Sigmoid colon (tissue), 6 donors: ENCODE measurements at regions not wholly inside any gene's neighbourhood (a gene's known extent, or its start where the extent isn't known, plus 50 kb on each side); places are given as distances from the start of the nearest gene placed in this dataset.

Experiments
- DNase-seq: peaks from one replicate; pipeline ENCODE4 v3.0.0-alpha.2; 2019
- H3K27ac ChIP-seq, 4 donors: fragments of 200-600 bp; sonication (generic); one replicate each; pipeline ENCODE4 v1.5.1; 2016 to 2019; ENCODE audit warnings: mild to moderate bottlenecking in 1 of 4
- H3K27me3 ChIP-seq, 3 donors: fragments of 200-600 bp; sonication (generic); one replicate each; pipeline ENCODE4 v1.5.1; 2019; ENCODE audit warnings: mild to moderate bottlenecking in 1 of 3
- H3K36me3 ChIP-seq, 4 donors: fragments of 200-600 bp; sonication (generic); one replicate each; pipeline ENCODE4 v1.5.1; 2016 to 2019
- H3K4me1 ChIP-seq, 4 donors: fragments of 200-600 bp; sonication (generic); one replicate each; pipeline ENCODE4 v1.5.1; 2017 to 2019
- H3K4me3 ChIP-seq, 4 donors: fragments of 200-600 bp; sonication (generic); one replicate each; pipeline ENCODE4 v1.5.1; 2017 to 2019; ENCODE audit warnings: mild to moderate bottlenecking in 2 of 4, moderate library complexity in 1 of 4
- H3K9me3 ChIP-seq, 4 donors: fragments of 200-600 bp in 3 of 4; sonication (generic) in 3 of 4; one replicate each; pipeline versions ENCODE4 v1.5.1 to v1.6.1; 2013 to 2019
- EP300 ChIP-seq, 4 donors: sonication (generic); formaldehyde crosslinking; IDR thresholded peaks; one replicate each; pipeline ENCODE4 v1.6.1; 2017; ENCODE audit warnings: antibody characterized with exemption in 4 of 4
- POLR2A ChIP-seq, 2 donors: fragments of 450-650 bp; IDR thresholded peaks; one replicate each; pipeline ENCODE4 v1.6.1; 2016; ENCODE audit warnings: antibody characterized with exemption in 2 of 2, mild to moderate bottlenecking in 2 of 2, moderate library complexity in 2 of 2
- POLR2AphosphoS5 ChIP-seq, 4 donors: sonication (generic); formaldehyde crosslinking; IDR thresholded peaks; one replicate each; pipeline ENCODE4 v1.6.1; 2017; ENCODE audit warnings: antibody characterized with exemption in 4 of 4
- WGBS, 2 donors: extraction: QIAGEN DNeasy Blood & Tissue Kit; methylation state at CpG; one replicate each; pipeline ENCODE4 v1.1.7; 2013; 5-methylcytosine and 5-hydroxymethylcytosine counted together
- intact Hi-C: fragments of 100-400 bp; cut with DNase I; formaldehyde crosslinking; loops from one replicate; pipeline ENCODE4 v1.15.1; 2023
- TF ChIP-seq, protein P1 (sequence below), 4 experiments: fragments of 450-650 bp in 3 of 4; fragments of 200-600 bp in 1 of 4; IDR thresholded peaks; one replicate each; pipeline ENCODE4 v1.5.1; 2016 to 2019; ENCODE audit warnings: antibody characterized with exemption in 4 of 4, mild to moderate bottlenecking in 3 of 4, moderate library complexity in 2 of 4
- donor health status: healthy with polysubstance abuse.
- donor health status: healthy.

DNA sequence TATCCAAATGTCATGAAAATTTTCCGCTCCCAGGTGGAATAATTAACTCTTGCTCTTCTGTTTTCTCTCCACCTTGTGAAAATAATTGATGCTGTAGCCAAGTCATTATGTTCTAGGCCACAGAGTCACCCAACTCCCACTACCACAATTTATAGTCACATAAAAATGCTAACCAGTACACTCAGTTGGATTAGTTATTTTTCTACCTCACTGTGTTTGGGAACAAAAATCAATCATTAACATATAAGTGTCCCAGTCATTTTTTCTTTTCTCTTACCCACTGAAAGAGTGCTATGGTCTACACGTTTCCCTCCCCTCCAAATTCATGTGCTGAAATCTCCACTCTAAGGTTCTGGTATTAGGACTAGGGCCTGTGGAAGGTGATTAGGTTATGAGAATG is 255.6 kb upstream of the LMCD1 start:
- H3K27ac ChIP-seq: no peak overlapping the region
- WGBS, 2 donors: 54 to 60% methylated on average over 2 of the region's 2 CpGs
- peaks cover 0 to 6% (median 3%) of the 10 kb centered on the region in 4 donors for H3K9me3 ChIP-seq
- H3K4me1 ChIP-seq: no peaks in the 10 kb centered on the region
- H3K36me3 ChIP-seq: no peaks in the 10 kb centered on the region
- TF ChIP-seq POLR2A (IDR thresholded peaks at IDR 0.05) (no peak), EP300 (IDR thresholded peaks at IDR 0.05) (no peak), POLR2AphosphoS5 (IDR thresholded peaks at IDR 0.05) (no peak)
- TF ChIP-seq, protein P1, sequence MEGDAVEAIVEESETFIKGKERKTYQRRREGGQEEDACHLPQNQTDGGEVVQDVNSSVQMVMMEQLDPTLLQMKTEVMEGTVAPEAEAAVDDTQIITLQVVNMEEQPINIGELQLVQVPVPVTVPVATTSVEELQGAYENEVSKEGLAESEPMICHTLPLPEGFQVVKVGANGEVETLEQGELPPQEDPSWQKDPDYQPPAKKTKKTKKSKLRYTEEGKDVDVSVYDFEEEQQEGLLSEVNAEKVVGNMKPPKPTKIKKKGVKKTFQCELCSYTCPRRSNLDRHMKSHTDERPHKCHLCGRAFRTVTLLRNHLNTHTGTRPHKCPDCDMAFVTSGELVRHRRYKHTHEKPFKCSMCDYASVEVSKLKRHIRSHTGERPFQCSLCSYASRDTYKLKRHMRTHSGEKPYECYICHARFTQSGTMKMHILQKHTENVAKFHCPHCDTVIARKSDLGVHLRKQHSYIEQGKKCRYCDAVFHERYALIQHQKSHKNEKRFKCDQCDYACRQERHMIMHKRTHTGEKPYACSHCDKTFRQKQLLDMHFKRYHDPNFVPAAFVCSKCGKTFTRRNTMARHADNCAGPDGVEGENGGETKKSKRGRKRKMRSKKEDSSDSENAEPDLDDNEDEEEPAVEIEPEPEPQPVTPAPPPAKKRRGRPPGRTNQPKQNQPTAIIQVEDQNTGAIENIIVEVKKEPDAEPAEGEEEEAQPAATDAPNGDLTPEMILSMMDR (IDR thresholded peaks at IDR 0.05): no peak
- no peaks in the 10 kb centered on the region for H3K27me3 ChIP-seq
- intact Hi-C loops: no loop called here
- no peak overlapping the region for H3K4me3 ChIP-seq
- DNase-seq: no peak

DNA sequence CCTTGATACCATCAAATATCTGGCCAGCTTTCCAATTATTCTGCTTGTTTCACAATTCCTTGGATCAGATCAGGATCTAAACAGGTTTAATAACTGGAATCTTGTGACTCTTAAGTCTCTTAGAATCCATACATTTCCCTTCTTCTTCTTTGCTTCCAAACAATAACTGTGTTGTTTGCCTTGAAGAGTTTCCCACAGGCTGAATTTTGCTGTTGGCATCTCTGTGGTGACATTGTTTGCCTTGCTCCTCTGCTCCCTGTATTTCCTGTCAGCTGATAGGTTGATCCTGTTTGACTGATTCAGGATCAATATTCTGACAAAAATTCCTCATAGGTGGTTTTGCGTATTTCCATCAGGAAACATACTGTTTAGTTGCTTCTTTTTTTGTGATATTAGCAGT is 248.4 kb upstream of the LMCD1 start:
- no peak for DNase-seq
- Histone ChIP-seq H3K4me3 (no peak overlapping the region), H3K9me3 (peaks cover 0 to 3% (median 0%) of the 10 kb centered on the region in 4 donors), H3K36me3 (no peaks in the 10 kb centered on the region), H3K27me3 (no peaks in the 10 kb centered on the region), H3K4me1 (no peaks in the 10 kb centered on the region), H3K27ac (no peak overlapping the region)
- TF ChIP-seq EP300 (IDR thresholded peaks at IDR 0.05): no peak
- TF ChIP-seq POLR2AphosphoS5 (IDR thresholded peaks at IDR 0.05): no peak
- no peak for TF ChIP-seq POLR2A (IDR thresholded peaks at IDR 0.05)
- TF ChIP-seq, protein P1 (IDR thresholded peaks at IDR 0.05): no peak
- 96 to 98% methylated on average over 1 of the region's 1 CpG for WGBS, 2 donors
- intact Hi-C loops: no loop called here

DNA sequence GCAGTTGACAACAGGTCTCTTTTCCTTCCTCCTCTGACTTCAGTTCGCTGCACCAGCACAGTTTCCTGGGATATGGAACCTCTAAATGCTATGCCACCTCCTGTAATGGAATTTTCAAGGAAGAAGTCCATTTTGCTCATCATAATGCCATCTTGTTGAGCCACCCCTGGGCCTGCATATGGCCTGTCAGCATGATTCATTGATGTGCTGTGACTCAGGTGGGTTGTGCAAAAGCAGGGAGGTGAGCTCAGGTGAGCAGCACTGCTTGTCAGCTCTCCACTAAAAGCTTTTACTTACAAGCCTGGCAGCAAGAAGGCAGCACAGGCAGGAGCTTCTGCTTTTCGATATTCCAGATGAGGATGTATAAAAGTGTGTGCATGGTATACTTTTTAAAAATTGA is 247.1 kb upstream of the LMCD1 start:
- Histone ChIP-seq H3K36me3 (no peaks in the 10 kb centered on the region), H3K9me3 (peaks cover 0 to 3% (median 0%) of the 10 kb centered on the region in 4 donors), H3K4me1 (no peaks in the 10 kb centered on the region), H3K27me3 (no peaks in the 10 kb centered on the region), H3K27ac (no peak overlapping the region), H3K4me3 (no peak overlapping the region)
- no peak for TF ChIP-seq POLR2A (IDR thresholded peaks at IDR 0.05)
- no peak for TF ChIP-seq POLR2AphosphoS5 (IDR thresholded peaks at IDR 0.05)
- TF ChIP-seq, protein P1 (IDR thresholded peaks at IDR 0.05): no peak
- intact Hi-C loops: no loop called here
- no peak for DNase-seq
- 77 to 79% methylated on average over 2 of the region's 2 CpGs for WGBS, 2 donors

DNA sequence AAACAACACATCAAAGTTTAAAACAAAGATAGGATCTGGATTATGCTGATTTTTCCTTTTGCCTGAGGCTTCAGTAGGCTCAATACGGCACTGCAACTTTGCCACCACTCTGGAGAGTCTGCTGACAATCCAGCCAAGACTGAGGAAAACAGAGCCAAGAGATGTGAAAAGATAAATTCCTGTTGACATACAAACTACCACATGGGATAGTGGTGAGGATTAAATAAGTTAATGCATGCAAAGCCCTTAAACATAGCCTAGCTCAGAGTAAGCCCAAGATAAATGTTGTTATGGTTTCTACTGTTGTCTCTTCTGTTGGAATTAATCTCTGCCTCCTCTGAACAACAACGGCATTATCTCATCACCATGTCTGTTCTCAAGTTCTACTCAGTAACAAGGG is 245.9 kb upstream of the LMCD1 start:
- Histone ChIP-seq H3K27me3 (no peaks in the 10 kb centered on the region), H3K27ac (no peak overlapping the region), H3K4me1 (no peaks in the 10 kb centered on the region), H3K9me3 (peaks cover 0 to 2% (median 0%) of the 10 kb centered on the region in 4 donors), H3K4me3 (no peak overlapping the region), H3K36me3 (no peaks in the 10 kb centered on the region)
- 81 to 82% methylated on average over 2 of the region's 2 CpGs for WGBS, 2 donors
- DNase-seq: no peak
- intact Hi-C loops: no loop called here
- TF ChIP-seq POLR2A (IDR thresholded peaks at IDR 0.05) (no peak), EP300 (IDR thresholded peaks at IDR 0.05) (no peak), POLR2AphosphoS5 (IDR thresholded peaks at IDR 0.05) (no peak)
- TF ChIP-seq, protein P1 (IDR thresholded peaks at IDR 0.05): no peak

DNA sequence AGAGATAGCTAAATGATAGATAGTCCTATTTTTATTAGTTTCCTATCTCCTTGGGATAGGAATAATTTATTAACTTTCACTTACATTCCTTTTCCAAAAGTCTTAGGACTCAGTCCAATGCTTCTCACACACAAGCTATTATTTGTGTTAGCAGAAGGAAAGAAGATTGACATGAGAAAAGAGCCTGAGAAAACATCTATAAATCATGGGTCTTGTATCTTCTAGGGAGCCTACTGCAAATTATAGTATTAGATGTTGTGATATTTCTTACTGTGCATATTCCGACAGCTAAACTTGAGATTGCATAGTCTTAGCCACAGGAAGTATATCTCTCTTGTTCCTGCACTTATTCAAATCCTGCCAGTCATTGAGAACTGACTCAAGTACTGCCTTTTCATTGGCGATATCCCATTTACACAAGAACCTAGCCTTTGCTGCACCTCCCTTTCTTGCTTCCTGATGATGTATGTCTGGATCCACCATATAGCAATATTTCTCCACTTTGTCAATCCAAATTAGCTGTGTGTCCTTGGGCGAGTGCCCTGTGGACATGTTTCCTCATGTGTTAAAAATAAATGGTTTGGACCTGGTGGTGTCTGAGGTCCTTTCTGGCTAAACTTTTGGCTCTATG is 245.1 kb upstream of the LMCD1 start:
- H3K36me3 ChIP-seq: no peaks in the 10 kb centered on the region
- 78 to 83% methylated on average over 3 of the region's 3 CpGs for WGBS, 2 donors
- H3K9me3 ChIP-seq: peaks cover 0 to 2% (median 0%) of the 10 kb centered on the region in 4 donors
- H3K4me1 ChIP-seq: no peaks in the 10 kb centered on the region
- H3K4me3 ChIP-seq: no peak overlapping the region
- no peak overlapping the region for H3K27ac ChIP-seq
- H3K27me3 ChIP-seq: no peaks in the 10 kb centered on the region
- no peak for DNase-seq
- intact Hi-C loops: no loop called here
- TF ChIP-seq POLR2AphosphoS5 (IDR thresholded peaks at IDR 0.05): no peak
- TF ChIP-seq EP300 (IDR thresholded peaks at IDR 0.05): no peak
- no peak for TF ChIP-seq POLR2A (IDR thresholded peaks at IDR 0.05)
- TF ChIP-seq, protein P1 (IDR thresholded peaks at IDR 0.05): no peak
